NCI-H1436 (cell line): ENCODE measurements at regions not wholly inside any gene's neighbourhood (a gene's known extent, or its start where the extent isn't known, plus 50 kb on each side); places are given as distances from the start of the nearest gene placed in this dataset.

Experiments
- DNase-seq: peaks from one replicate; lab custom pipeline; 2025; lab: John Stamatoyannopoulos, UW

DNA sequence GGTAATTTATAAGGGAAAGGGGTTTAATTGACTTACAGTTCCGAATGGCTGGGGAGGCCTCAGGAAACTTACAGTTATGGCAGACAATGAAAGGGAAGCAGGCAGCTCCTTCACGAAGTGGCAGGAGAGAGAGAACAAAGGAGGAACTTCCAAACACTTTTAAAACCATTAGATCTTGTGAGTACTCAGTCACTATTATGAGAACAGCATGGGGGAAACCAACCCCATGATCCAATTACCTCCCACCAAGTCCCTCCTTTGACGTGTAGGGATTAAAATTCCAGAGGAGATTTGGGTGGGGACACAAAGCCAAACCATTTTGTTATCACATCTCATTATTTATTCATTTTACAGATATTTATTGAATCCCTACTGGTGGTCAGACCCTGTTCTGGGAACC, 822.8 kb downstream of the GALC start:
- DNase-seq: no peak

DNA sequence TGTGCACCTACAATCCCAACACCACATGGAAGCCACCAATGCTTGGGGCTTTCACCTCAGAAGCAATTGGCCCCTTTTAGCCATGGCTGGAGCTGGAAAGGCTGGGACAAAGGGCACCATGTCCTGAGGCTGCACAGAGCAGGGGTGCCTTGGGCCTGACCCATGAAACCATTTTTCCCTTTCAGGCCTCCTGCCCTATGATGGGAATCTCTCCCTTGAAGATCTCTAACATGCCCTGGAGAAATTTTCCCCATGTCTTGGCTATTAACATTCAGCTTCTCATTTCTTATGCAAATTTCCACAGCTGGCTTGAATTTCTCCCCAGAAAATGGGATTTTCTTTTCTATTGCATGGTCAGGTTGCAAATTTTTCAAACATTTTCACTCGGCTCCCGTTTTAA, 823.6 kb downstream of the GALC start:
- no peak for DNase-seq

DNA sequence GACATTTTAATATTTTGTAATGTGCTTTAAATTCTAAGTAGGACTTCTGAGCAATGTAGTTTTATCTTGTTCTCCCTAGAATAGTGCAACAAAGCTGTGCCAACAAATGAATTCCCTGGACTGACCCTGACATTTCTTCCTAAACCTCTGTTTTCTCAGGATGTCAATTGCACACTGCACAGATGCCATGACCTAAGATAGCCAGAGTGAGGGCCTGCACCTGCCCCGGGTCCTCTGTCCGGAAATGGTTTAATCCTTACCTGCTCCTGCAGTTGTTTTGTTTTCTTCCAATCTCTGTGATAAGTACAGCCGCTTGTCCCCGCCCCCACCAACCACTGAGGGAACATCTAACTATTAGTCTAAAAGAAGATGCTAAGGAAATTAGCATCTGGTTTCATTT, 831.5 kb downstream of the GALC start:
- no peak for DNase-seq

DNA sequence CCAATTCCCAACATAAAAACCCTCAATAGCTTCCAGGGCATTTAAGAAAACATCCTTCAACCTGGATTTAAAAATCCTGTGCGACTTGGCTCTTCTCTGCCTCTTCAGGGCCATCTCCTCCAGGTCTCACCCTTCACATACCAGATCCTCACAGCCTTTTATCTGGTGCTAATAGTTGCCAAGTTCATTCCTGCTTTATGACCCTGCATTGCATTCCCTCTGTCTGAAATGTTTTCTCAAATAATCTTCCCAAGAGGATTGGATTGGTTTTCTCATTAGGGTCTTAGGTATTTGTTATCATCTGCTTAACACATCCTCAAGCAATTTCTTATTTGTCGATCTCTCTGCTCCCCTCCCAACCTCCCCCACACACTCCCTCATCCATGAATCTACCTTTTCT, 832.0 kb downstream of the GALC start:
- no peak for DNase-seq

DNA sequence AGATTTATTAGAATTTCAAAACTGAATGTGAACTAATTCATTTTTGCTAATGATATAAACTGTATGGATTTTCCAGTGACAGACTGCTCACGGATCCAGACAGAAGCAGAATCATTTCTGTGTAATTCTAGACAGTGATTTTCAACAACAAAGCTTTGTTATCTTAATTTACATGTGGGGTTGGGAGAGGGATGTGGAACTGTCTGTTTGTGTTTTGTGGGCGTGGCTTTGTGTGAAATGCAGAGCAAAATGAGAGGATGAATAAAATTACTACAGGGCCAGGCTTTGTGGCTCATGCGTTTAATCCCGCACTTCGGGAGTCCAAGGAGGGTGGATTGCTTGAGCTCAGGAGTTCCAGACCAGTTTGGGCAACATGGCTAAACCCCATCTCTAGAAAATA, 834.7 kb downstream of the GALC start:
- no peak for DNase-seq

DNA sequence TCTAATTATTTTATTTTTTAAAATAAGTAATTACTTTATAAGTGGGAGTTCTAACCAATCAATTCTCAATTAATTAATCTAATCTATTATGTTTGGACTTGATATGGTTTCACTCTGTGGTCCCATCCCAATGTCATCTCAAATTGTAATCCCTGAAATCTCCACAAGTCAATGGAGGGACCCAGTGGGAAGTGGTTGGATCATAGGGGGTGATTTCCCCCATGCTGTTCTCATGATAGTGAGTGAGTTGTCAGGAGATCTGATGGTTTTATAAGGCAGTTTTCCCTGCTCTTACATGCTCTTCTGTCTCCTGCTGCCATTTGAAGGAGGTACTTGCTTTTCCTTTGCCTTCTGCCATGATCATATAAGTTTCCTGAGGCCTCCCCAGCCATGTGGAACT, 836.1 kb downstream of the GALC start:
- DNase-seq: no peak

DNA sequence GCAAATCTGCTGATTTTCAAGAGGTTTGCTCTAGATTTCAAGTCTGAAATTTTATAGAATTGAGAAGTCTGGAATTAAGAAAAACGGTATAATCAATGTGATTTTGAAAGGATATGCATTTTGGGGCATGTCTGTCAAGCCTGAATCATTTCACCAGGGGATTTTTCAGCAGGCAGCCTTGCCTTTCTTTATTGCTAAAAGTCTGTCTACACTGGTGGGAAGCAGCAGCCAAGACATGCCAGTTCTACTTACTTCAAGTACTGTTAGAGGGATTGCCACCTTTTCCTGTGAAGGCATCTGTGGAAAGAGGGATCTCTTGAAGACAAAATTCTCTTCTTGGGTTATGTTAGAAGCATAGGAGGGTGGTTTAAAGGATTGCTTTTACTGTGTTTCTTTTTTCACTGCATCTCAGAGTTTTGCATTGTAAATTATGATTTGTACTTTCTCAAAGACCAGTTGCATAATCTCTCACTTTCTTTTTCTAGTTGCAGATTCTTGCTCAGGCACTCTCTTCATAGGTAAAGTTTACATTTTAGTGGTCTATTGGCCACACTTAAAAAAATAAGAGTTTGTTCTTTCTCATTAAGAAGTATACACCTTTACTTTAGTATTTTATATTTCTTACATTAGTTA, 837.0 kb downstream of the GALC start:
- DNase-seq: no peak

DNA sequence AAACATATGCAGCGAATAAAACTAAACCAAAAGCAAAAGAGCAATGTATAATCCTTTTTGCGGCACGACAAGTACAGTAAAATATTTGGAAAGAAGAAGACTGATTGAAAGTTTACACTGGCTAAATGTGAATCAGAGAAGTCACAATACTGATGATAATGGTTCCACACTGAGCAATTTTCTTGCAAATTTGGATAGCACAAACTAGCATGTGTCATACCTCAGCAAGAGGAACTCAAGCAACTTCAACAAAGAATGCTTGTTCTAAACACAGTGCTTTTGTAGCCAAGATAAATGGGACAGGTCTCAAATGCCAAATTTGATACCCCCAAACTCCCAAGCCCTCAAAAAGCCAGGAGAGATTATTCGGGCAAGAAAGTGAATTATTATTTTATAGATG, 839.1 kb downstream of the GALC start:
- DNase-seq: no peak

DNA sequence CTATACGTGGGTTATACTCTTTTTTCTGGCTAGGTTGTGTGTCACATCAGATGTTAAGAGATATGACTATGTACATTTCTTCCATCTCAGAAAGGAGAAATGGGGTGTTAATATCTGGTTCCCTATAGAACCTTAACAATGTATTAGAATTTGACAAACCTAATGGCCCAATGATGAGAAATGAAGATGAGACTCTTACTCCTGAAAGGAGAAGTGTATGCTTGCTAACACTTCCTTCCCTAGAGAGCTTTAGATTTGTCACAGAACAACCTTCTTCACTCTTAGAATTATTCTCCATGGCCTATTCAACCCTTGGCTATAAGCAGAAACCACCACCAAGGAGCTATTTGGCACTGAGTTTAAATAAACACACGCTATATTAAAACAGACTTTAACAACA, 839.6 kb downstream of the GALC start:
- no peak for DNase-seq

DNA sequence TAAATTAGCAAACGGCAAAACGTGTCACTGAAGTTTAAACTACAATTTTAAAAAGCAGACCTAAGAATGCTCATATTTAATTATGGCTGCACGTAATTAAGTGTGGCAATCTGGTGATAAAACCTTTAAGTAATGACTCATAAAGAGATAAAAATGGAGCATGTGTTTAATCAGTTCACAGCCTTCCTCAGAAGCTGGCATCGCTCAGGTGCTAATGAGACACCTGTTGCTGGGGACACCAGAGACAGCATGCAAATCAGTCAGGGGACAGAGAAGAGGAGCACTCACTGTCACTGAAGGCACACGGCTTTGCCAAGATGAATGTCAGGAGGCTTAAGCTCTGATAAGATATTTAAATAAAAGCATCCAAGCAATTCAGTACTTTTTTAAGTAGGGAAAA, 840.3 kb downstream of the GALC start:
- peak; percentile 37 for DNase-seq

DNA sequence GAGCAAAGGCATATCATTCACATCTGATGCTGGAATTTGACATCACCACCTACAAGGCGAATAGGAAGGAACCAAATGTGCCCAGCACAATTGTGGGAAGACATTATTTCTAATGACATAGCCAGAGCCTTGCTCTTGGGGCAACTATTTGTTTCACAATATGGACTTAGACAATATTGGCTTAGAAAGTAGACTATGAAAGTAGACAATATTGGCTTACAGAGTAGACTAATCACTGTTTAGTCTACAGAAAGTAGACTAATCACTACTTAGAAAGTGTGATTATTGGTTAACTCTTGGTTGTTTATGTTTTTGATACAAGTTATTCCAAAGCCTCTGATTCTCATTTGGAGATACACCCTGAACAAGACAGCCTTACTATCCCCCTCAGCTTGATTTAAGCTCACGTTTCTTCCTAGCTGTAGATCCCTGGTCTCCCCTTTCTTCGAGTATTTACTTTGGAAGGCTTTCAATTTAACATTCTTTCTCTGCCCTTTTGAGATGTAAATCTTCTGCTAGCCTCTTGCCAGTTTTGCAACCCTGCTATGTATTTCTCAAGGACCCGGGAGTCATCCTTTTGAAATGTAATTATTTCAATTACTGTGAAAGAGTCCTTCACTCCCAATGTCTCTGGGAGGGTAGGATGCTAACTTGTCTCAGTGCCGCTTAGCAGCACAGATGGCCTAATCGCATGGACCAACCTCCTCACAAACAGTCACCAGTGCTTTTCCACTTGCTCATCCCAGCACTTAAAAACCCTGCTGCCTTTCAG, 843.2 kb downstream of the GALC start:
- no peak for DNase-seq

DNA sequence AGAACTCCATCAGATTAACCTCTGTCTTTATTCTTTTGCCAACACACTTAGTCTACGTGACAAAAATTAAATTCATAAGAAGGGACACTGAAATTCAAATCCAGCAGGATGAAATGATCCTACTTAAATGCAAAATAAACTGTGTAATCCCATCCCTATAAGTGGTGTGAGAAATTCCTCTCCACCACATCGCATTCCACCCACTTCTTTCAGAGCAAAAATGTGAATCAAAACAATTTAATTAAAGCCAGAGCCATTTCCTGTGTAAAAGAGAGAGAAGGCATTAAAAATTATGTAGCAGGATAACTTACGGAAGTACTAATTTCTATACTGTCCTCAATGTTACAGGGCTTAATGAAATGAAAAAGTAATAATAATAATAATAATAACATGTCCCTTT, 844.3 kb downstream of the GALC start:
- no peak for DNase-seq

DNA sequence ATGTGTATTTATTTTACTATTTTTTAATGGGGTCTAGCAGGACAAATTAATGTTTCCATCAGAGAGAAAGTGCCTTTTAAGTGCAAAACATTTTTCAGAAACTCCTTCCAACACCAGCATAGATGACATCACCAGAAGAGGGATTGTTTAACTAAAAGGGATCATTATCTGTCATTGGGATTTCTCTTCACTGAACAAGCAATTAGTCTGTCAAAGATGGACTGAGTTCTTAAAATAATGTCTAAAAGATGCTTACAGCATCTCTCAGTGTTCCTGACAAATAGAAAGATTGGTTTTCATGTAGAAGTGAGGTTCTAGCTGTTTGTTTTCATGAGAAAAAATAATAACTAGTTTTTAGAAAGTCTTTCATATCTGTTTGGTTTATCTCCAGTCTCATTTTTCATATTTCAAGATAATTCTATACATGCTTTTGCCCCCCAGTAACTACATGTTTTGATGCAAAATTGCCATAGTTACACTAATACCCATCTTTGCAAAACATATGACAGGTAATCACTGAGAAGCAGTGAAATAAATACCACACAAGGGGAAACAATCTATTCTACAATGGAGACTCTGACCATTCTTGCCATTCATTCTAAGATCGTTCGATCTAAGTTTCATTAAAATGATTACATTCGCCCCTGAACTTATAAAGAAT, 850.3 kb downstream of the GALC start:
- DNase-seq: no peak

DNA sequence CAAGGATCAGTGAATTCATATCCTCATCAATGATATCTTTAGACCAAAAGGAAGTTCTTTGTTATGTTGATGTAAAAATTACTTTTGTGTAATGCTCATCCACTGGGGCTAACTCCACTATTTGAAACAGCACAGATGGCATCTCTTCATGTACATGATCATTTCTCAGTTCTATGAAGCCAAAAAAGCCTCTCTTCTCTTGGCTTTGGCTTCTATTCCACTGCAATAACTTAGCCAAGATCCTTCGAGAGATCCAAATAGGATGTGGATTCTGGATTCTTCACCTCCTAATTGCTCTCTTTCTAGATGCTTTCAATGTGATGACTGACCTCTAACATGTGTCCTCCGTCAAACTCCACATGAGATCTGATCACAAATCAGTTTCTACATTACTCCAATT, 851.2 kb downstream of the GALC start:
- no peak for DNase-seq

DNA sequence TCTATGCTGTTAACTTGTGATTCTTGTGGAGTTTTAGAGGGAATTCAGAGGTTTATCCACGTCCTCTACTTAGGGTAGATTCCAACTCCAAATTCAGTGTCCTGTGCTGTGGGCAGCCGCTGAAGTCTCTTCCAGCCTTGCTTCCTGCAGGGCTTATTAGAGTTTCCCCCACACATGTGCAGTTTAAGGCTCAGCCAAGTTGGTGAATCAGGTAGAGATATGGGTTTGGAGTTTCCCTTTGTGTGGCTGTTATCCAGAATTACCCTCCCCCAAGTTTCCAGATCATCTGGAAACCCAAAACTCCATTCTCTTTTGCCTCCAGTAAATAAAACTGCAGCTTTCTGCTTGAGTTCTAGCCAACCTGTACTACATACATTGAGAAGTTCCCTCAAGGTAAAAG, 853.7 kb downstream of the GALC start:
- no peak for DNase-seq

DNA sequence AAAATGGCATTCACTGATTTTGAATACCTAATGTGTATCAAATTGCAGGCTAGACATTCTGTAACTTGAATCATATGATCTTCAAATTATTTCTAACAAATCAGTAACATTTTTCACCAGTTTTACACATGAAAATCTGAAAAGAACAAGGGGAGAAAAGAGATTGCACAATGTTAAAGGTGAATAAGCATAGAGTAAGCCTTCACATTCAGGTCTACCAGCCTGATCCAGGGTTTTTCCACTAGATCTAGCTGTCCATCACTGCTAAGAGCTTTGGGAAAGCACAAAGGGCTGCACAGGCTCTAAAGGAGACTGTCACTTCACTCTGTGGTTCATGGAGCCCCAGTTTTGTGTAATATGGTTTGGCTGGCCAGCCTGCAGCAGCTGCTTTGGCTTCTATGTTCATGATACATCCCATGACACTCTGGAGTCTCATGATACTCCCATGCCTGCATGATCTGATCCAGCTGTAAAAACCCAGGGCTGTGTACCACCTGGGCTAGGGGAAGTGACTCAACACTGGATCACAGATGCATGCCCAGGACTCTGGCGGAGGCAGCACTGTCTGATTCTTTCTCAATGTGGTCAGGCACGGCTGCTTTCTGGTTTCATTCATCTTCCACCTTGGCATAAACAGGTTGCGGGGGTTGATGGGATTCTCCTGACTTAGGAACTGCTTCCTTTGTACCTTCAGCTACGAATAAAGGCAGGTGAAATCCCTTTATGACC, 859.7 kb downstream of the GALC start:
- DNase-seq: no peak

DNA sequence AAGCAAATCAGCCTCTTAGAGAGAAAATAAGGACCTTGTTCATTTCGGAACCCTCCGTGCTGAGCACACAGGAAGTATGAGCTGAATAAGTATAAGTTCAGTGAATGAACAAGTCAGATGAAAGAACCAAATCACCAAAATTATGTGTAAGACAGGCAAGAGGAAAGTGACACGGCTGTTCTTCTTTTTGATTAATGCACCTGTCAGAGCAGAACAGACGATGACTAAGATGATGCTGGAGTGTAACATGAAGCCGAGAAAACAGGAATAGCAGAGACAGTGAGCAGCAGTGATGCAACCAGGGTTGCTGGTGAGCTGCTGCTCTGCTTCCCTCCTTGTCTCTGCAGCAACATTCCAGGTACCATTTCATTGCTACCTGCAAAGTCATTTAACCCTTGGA, 861.1 kb downstream of the GALC start:
- DNase-seq: peak; percentile 28

DNA sequence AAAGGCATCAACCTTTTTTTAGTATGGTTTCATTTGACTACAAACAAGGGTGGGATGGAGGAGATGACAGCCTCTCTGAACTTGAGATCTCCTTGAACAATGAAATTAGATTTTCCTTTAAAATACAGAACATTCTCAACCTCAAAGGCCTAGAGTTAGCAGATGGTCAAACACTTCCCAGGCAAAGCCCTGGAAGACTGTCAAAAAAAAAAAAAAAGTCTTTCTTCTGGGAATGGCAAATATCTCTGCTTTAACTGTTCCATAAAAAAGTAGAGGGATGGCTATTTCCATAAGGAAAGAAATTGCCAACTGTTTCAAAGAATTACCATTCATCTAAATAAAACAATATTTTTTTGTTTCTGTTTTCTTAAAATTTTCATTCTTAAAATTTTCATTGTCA, 870.8 kb downstream of the GALC start:
- no peak for DNase-seq

DNA sequence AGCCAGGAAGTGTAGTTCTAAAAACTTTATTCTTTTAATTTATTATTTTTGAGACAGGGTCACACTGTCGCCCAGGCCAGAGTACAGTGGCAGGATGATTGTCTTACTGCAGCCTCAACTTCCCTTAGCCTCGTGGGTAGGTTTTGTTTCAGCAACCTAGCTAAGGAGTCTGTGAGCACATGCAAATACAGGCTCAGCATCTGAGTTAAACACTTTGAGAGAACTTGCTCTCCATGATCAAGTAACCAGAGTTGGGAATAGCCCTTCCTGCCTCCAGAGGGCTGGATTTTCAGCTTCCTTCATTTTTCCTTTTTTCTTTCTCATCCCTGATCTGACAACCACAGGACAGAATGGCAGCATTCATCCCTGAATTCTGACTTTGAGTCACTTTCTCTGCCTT, 871.3 kb downstream of the GALC start:
- DNase-seq: no peak

DNA sequence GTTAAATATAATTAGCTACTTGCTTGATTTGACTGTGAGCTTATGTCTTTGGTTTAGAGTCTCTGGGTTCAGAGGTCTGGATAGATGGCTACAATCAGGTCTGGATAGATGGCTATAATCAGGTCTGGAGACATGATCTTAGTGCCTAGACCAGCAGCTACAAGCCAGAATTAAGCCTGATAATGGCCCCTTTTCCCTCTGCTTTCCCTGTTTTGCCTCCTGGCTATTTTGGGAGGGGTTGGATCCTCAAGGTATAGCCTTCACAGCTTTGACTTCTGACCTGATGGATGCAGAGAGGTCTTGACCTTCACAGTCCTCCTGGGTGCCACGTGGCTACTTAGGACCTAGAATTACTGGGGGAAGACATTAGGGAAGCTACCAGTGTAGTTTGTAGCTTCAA, 877.7 kb downstream of the GALC start:
- DNase-seq: no peak

DNA sequence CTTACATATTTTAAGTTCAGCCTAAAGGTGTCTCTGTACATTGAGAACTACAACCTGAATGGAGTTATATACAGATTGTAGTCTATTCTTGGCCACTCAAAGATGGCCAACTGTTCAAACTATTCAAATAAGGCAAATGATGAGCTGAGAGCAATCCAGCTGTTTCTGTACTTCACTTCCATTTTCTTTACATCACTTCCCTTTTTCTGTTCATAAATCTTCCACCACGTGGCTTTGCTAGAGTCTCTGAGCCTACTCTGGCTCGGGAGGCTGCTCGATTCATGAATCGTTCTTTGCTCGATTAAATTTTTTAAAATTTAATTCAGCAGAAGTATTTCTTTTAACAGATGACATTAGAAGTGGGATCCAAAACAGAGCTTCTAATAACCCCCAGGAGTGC, 879.7 kb downstream of the GALC start:
- no peak for DNase-seq

DNA sequence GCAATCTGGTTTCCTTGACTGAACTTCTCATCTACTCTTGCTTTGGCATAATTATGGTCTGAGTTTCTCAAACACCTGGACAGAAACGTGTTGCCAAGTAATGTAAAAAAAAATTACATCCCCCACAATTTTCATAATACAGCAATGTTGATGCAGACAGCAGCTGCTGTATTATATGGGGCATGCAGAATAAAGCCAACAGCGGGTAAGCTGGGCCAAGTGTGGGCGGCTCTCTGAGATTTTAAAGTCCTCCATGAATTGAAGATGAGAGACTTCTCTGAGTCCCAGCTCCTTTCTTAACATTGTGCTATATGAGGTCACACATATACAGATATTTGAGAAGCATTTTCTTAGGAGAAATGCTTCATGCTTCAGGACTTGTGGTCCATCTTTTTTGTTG, 881.2 kb downstream of the GALC start:
- no peak for DNase-seq

DNA sequence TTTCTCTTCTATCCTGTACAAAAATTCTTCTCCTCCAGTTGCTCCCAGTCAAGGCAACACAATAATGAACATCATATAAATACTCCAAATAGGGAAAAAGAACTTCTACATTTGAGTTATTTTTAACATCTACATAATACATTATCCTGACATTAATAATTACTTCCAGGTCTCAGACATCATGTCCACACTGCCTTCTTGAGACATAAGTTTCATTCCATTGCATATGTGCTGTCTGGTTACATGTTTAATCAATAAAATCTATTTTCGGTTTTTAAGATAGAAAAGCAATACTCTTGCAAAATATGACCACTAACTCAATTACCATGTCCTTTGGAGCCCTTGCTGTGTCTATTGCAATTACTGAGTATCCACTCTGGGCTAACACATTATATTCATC, 881.9 kb downstream of the GALC start:
- DNase-seq: no peak
